Ammon's horn (tissue), 1 donor: ENCODE measurements at regions not wholly inside any gene's neighbourhood (a gene's known extent, or its start where the extent isn't known, plus 50 kb on each side); places are given as distances from the start of the nearest gene placed in this dataset.
"Not testable (repeated sequence)": the region's sequence is repeated elsewhere in the genome, so short reads cannot be mapped to it uniquely, and the experiment has no call there.

Experiments
- DNase-seq: peaks from one replicate; pipeline ENCODE4 v3.0.0-alpha.2; 2016; ENCODE audit warnings: low spot score

DNA sequence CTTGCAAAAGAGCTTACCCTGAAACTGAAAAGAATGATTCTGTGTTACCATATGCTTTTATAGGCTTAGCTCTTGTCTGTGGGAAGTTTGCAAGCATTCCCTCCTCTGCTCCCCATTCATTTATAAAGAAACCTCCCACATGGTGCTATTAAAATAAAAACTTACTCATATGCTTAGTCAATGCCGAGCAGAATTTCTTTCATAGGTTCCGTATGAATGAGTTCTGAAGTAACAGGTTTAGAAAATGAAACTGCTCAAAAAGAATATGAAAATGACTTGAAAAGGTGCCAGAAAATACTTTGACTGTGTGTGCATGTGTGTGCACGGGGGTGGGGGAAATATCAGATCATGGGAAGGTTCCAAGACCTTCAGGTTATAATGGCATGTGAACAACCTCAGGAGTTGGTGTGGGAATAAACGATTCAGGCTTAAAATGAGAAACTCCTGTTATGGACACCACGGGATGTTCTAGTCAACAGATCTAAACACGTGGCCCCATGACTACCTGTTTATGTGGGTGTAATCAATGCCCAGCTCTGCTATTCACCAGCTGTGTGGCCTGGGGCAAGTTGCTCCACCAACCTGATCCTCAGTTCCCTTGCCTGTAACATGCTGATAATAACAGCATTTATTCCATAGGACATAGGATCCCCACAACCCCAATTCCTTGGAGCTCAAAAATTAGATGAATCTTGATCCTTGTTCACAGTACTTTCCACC, 293.7 kb upstream of the PLGLB1 start:
- DNase-seq = not testable (repeated sequence)

DNA sequence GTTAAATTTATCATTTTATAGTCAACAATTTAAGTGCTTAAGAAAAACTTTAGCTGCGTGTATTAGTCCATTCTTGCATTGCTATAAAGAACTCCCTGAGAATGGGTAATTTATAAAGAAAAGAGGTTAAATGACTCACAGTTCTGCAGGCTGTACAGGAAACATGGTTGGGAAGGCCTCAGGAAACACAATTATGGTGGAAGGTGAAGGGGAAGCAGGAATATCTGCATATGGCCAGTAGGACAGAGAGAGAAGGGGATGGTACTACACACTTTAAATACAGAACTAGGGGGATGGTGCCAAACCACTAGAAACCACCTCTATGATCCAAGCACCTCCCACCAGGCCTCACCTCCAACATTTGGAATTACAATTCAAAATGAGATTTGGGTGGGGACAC, 295.5 kb upstream of the PLGLB1 start:
- DNase-seq = not testable (repeated sequence)

DNA sequence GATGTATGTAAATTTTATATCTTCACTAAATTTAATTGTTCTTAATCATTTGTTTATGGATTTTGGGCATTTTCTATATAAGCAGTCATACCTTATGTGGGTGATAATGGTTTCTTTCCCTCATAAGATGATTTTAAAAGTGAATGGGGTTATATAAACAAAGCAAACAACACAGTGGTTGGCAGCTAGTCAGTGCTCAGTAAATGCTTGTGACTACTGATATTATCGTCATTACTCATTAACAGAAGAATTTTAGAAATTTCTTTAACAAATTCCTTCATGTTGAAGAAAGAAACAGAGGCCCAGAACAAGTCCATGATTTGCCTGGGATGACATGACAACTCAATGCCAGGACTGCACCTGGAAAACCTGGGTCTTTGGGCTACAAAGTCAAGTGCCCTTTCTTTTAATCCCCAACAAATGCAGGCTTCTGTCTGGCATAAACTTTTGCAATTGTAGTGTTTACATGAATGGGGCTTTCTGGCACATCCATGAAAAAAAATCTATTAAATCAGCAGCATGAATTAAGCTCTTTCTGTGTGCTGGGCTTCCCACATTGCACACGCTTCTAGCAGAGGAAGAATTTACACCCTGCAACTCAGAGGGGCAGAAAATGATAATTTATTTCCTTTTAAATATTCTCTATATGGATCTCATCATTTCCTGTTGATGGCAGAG, 297.3 kb upstream of the PLGLB1 start:
- not testable (repeated sequence) for DNase-seq

DNA sequence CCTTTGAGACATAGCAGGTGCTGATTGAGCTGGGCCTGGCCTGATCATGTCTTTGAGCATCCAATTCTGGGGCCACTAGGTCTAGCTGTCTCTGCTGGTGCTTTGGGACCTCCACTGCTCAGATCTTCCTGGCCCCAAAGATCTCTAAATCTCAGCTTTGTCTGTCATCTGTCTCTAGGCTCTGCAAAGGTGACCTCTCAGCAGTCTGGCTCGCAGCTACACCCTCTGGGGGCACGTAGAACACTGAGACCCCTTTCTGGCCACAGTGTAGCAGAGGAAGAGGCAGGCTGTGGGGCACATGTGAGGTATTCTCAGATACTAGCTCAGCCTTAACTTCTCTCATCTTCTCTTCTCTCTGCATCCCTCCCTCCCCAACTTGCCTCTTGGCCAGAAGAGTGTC, 298.1 kb upstream of the PLGLB1 start:
- DNase-seq = not testable (repeated sequence)

DNA sequence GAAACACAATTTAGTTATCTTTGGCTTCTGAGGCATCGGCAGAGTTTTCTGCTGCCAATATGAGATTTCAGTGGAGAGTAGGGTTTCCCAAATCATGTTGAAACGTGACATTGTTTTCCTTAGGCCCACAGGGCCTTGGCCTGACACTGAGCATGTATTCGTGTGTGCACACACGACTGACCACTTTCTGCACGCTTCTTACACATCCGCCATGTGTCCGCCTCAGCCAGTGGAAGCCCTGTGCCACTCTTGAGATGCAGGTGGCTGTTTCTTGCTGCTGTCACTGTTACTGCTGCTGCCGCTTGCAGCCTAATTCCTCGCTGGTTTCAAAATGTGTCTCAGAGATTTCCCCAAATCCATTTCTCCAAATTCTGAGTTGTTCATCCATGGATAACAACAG, 299.6 kb upstream of the PLGLB1 start:
- DNase-seq = not testable (repeated sequence)

DNA sequence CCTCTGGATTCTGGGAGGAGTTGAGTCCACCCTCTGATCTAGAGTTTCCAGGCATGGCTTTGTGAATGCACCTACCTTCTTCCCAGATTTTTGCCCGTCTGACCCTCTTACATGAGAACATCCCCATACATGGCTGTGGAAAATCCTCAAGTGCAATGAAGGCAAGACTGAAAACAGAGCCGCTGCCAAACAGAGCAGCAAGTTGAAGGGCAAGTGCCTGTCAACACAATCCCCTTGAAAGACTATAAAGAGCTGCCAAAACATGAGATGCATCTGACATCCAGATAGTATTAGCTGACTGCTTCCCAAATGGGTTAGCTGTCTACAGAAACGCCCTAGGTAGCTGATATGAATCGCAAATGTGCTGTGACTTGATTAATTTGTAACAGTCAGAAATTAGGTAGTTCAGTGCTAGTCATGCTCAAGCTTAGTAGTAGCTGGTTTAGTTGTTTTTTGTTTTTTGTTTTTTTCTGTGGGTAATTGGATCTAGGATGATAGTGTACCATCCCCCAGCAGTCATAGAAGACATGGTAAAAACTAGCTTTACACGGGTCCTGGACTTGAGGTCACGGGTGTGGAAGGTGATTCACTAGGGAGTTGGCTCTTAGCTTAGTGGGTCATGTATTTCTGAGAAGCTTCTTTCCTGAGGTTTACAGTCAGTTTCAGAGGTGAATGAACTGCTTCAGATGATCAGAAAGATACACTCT, 302.8 kb upstream of the PLGLB1 start:
- not testable (repeated sequence) for DNase-seq

DNA sequence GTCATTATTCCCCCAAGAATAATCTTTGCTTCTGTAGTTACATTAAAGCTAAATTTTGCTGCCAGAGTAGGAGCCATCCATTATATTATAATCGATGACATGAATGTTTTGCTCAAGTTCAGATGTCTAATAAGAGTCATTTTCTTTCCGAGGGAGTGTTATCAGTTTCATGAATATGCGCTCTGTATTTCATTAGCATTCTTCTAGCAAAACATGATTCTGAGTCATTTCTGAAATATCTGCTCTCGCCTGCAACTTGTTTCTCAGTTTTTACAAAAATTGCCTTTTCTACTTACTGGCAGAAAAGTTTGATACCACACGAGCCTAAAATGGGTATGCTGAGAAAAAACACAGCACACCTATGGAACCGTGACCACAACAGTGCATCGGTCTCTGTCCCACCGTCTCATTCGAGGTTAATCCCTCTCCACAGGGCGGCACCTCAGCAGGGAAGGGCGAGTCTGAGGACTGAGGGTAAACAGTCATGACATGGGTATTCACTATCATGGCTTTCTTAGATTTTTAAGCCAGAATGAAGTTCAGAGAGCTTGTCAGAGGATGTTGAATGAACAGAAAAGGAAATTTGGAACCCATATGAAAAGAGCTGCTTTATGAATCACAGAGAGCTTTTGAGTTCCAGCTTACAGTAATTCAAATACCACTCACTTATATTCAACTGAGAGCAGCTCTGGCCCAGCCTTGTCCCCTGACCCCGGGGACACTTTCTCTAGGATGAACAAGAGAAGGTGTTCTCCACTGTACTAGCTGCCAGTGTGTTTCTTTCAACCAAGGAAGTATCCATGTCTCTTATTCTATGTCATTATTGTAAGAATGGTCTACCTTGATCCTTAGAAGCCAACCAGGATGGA, 303.6 kb upstream of the PLGLB1 start:
- DNase-seq = not testable (repeated sequence)

DNA sequence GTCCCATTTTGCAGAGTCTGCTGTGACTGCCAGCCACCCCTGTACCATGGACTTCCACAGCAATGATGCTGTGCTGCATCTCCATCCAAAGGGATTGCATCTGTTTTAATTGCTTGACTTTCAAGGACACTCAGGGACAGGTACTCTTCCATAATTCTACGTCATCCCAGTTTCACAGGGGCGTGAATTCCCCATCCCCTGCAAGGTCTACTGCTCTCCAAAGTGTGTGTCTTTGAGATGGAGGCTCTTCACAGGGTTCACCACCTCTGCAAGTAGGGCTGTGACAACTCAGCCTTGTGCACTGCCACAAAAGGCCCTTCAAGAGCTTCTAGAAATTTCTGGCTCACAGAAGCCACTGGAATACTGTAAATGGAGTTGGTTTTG, 304.3 kb upstream of the PLGLB1 start:
- DNase-seq = not testable (repeated sequence)

DNA sequence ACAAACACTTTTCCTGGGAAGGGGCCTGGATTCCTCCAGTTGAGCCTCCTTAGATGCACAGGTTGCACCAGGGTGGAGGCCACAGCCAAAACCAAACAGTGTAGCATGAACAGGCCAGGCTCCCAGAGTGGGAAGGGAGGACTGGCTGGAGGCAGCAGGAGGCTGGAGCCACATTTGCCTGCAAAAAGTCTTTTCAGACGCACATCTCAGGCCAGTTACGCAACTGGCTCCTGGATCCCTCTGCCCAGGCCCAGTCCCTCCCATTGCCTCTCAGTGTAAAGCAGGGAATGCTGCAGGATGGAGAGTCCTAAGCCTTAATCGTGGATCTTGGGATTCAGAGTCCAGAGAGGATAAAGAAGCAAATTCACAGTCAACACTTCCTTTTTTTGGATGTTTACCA, 305.1 kb upstream of the PLGLB1 start:
- DNase-seq = not testable (repeated sequence)

DNA sequence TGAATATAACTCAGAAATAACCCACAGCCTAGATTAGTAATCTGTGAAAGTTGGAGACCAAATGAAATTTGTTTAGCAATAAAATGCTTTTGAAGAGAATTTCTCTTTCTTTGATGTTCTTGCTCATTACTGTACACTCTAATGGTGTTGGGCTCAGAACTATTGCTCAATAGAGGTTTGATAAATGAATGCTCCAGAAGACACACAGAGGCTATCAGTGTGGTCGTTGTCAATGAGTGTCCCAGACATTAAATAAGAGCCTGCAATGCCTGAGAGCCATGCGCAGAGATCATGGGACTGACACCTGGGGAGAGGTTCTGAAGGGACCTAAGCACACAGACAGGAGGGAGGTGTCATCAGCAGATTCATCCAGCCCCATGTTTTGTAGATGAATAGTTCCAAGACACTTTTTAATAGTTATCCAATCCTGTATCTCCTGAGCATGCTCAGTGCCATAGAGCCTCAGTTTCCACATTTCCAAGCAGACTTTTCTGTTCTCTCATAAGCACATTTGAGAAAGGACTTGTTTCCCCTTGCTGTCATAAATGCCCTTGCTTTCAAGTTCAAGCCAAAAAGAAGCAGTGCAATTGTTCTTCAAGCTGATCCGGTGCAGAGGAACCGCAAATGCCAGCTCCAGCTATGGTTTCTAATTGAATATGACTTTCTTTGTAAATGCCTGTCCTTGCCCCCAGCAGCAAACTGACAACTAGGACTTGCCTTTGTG, 306.2 kb upstream of the PLGLB1 start:
- DNase-seq = not testable (repeated sequence)

DNA sequence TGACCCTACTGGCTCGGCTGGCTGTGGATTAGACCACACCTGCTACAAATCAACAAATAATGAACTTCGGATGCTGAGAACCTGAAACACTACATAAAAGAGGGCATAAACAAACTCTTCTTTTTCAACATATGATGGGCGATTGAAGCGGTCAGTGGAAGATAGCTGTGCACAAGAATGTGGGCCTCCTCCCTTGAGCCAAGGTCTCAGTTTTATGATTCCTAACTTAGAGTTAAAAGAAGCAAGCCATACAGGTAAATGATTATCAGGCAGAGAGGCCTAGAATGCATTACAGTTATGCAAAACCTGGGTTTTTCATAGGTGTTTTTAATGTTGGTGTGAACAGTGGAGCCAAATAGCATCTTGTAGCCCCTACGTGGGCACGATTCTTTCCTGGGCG, 307.9 kb upstream of the PLGLB1 start:
- not testable (repeated sequence) for DNase-seq

DNA sequence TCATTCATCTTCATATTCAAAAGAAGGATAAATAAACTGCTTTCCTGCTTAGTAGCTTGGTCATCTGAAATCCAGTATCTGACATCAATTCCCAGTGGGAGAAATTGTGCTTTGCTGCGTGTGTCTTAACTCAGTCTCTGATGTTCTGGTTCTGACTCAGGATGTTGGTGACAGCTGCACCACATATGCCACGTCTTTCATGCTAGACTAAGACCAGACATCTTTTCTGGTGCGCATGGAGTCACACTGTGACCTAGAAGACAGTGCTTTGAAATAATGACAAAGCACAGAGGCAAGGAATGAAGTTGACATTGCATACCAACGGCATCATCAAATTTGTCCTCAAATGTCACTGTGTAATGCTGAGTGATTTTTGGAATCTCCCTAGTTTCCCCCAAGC, 308.8 kb upstream of the PLGLB1 start:
- not testable (repeated sequence) for DNase-seq

DNA sequence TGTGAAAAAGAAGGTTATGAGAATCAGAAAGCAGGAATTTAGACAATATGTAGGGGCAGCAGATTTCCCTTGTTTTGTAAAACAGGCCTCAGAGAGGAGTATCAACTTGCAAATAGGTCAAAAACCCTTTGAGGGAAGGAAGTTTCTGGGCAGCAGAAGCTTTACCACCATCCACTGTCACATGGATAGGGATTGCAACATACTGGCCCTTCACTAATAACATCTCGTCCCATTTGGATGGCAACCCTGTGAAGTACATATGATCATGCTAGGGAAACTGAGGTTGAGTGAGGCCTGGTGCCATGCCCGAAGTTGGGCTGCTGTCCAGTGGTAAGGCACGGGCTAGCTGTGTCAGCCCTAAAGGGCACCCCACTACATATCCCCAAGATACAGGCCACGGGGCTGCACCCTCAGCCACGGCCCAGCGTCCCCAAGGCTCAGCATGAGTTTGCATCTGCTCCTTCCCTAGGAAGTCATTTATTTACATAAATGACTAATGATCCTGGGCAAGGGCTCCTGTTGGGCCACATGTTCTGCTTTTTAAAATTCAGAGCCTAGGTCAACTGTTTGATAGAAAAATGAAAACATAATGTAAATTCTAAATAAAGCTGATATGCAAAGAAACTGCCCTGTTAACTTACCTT, 310.4 kb upstream of the PLGLB1 start:
- not testable (repeated sequence) for DNase-seq

DNA sequence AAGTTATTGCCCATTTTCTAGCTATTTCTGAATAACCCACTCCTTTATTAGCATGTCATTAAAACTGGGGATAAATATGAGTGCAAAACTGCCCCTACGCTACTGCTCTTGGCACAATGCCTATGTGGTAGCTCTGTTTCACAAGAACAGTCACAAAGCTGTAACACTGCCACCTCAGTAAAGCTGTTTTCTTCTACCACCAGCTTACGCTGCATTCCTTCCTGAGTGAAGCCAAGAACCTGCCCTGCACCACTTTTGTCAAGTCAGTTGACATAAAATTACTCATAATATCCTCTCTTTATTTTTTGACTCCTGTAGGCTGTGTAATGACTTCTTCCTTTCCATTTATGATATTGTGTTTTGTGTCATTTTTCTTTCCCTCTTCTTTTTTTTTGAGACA, 313.2 kb upstream of the PLGLB1 start:
- DNase-seq = not testable (repeated sequence)

DNA sequence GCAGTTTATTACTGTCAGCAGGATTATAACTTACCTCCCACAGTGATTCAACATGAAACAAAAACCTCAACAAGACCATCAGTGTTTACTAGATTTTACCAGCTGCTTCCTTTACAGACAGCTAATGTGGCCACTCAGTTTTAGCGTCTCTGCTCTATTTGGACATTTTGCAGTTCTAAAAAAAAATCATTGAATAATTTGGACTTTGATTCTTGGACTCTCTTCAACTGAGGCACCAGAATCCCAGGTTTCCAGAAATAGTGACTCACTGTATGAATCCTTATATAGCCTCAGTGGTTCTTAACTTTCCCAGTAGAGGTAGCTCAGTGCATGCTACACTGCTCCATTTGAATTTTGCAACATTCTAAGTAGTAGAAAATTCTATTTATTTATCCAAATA, 317.4 kb upstream of the PLGLB1 start:
- DNase-seq = not testable (repeated sequence)

DNA sequence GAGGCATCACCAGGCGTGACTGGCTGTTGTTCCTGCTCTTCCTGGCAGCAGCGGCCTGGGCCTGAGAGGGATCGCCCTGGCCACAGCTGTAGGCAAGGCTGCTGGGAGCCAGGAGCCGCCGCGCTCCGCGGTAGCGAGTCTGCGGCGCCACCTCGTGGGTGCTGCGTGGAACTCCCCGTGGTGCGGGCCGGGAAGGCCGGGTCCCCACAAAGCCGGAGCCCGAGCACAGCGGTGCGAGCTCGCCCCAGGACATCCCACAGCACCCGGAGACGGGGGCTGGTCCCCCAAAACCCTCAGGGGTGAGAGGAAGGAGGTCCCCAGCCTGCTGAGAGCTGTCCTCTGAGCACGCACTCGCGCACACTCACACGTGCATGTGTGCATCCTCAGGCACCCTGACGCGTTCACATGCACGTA, 320.0 kb upstream of the PLGLB1 start:
- DNase-seq = peak; percentile 39

DNA sequence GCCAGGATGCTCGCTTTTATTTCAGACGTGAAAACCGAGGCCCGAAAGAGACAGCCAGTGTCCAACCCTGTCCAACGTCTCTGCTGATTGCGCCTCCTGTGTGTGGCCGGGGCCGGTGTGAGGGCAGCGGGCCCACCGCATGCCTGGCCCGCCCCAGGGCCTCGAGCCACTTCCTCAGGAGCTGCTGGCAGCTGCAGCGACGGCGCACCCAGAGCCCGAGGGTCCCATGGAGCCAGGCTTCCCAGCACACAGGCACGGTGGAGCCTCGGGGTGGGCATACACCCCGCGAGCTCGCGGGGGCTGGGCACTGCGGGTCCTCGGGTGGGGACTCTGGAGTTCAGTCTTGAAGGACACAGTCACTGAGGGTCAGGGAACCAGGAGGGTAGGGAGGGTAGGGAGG, 320.5 kb upstream of the PLGLB1 start:
- DNase-seq = not testable (repeated sequence)

DNA sequence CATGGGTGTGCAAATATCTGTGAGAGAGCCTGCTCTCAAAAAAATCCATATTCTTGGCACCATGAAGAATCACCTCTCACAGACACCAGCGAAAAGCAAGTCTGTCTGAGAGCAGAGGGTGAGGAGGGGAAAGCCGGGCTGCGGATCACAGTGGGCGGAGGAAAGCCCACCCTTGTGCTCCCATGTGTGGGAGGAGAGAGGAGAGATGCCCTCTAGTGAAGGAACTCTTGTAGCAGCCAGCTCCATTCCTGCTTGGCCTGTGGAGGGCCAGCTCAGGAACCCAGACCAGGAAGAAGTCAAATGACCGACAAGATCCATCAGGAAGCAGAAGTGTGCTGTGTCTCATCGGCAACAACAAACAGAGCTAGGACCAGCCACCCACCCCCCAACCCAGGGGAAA, 321.7 kb upstream of the PLGLB1 start:
- not testable (repeated sequence) for DNase-seq

DNA sequence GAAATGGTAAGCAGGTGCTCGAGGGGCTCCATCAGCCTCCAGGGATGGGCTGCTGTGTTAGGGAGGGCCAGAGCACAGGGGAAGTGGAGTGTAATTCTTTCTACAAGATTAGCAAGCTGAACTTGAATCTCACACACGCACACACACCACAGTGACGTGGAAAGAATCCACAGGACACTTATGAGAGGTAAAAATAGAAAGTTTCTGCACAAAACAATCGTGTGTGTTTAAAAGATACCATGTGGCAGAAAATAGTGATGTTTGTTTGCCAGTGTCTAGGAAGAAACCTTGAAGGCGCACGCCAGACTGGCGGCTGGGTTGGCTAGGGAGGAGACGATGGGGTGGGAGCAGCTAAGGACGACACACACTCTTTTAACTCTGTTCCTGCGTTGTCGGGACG, 323.6 kb upstream of the PLGLB1 start:
- DNase-seq = not testable (repeated sequence)

DNA sequence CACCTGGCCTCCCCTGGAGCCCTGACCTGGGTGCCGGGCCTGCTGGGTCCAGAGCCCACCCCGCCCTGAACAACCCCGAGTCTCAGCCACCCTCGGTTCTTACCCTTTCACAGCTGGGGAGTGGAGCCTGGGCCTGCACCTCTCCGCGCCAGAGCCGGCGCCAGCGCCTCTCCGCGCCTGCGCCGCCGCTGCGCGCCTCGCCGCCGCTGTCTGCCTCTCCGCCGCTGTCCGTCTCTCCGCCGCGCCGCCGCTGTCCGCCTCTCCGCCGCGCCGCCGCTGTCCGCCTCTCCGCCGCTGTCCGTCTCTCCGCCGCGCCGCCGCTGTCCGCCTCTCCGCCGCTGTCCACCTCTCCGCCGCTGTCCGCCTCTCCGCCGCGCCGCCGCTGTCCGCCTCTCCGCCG, 326.9 kb upstream of the PLGLB1 start:
- DNase-seq = not testable (repeated sequence)

DNA sequence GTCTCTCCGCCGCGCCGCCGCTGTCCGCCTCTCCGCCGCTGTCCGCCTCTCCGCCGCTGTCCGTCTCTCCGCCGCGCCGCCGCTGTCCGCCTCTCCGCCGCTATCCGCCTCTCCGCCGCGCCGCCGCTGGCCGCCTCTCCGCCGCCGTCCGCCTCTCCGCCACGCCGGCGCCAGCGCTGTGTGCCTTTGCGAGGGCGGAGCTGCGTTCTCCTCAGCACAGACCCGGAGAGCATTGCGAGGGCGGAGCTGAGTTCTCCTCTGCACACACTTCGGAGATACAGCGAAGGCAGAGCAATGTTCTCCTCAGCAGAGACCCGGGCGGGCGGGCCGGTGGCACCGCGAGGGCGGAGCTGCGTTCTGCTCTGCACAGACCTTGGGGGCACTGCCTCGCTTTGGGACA, 327.4 kb upstream of the PLGLB1 start:
- not testable (repeated sequence) for DNase-seq
